ENCODE measurements at regions not wholly inside any gene's neighbourhood (a gene's known extent, or its start where the extent isn't known, plus 50 kb on each side); places are given as distances from the start of the nearest gene placed in this dataset.
"Not testable (repeated sequence)": the region's sequence is repeated elsewhere in the genome, so short reads cannot be mapped to it uniquely, and the experiment has no call there.

DNA sequence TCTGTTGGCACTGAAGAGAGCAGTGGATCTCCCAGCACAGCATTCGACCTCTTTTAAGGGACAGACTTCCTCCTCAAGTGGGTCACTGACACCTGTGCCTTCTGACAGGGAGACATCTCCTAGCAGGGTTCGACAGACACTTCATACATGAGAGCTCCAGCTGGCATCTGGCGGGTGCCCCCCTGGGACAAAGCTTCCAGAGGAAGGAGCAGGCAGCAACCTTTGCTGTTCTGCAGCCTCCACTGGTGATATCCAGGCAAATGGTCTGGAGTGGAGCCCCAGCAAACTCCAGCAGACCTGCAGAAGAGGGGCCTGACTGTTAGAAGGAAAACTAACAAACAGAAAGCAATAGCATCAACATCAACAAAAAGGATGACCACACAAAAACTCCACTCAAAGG, 624.3 kb upstream of the CCDC179 start:
- DNase-seq; in situ Hi-C loops (cut with HindIII; ENCODE audit: low pct_ligation_motif_present, low pct_unique_long_range_greater_than_20kb, low sequenced_read_pairs): not testable (repeated sequence)

DNA sequence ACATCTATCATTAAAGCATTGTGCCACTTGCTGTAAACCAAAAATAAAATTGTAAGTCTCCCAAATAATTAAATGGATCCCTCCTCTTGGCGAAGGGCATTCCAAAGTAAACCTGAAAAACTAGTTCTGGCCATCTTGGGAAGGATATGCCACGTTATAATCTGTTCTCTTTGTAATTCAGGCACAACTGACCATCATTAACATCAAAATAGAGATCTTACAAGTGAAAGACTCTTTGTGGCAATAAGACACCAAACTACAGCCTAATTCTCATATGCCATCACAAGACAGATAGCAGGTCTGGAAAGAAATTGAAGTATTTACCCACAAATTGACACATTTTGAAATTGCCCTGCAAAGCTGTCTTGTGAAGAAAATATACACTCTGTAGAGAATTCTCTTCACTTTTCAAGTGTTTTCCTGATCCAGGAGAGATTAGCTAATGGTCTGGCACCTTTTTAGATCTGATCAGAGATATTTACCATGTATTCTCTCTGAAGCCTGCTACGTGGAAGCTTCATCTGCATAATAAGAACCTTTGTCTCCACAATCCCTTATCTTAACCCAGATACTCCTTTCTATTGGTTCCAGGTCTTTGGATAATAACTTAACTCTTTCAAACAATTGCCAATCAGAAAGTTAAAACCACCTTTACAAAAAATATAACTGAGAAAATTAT, 630.4 kb upstream of the CCDC179 start:
- DNase-seq: no peak
- in situ Hi-C loops (cut with HindIII; ENCODE audit: low pct_ligation_motif_present, low pct_unique_long_range_greater_than_20kb, low sequenced_read_pairs): no loop called here

- in situ Hi-C loops (cut with HindIII; ENCODE audit: low pct_ligation_motif_present, low pct_unique_long_range_greater_than_20kb, low sequenced_read_pairs): no loop called here
- no peak for DNase-seq
These were observed 634.7 kb upstream of the CCDC179 start for GRCh38 chr11:23494981-23495380.

DNA sequence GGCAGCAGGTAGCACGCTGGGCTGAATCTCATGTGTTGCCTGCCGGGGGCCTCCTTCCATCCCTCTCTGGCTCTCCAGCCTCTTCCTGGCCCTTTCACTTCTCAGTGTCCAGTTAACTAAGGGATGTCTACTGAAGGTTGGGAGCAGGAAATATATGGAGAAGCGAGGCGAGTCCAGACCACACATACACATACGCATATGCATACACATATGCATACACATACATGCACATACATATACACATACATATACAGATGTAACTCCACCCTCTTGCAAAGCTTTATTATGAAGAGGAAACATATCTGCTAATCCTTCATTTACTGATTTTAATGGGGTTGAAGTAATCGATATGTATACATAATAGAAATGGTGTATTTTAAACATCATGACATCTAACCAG, 636.1 kb upstream of the CCDC179 start:
- no peak for DNase-seq
- in situ Hi-C loops (cut with HindIII; ENCODE audit: low pct_ligation_motif_present, low pct_unique_long_range_greater_than_20kb, low sequenced_read_pairs): no loop called here

GRCh38 chr11:23497040-23497439, 636.8 kb upstream of the CCDC179 start:
- DNase-seq: no peak
- in situ Hi-C loops (cut with HindIII; ENCODE audit: low pct_ligation_motif_present, low pct_unique_long_range_greater_than_20kb, low sequenced_read_pairs): no loop called here

DNA sequence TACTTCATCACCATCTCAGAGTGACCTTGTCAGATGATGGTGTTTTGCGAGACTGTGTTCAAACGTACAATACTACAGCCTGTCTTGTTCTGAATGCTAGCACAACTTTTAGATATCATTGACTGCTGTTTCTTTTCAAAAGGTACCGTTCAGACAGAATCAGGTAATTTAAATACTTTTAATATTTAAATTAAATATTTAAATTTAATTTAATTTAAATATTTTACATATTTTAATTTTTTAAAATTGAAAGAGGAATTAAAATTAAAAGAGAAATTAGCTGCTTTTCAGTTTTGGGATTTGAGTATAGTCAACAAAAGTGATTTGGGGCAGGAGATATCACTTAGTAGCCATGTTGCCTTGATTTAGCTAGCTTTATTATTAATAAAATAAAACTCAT, 642.1 kb upstream of the CCDC179 start:
- in situ Hi-C loops (cut with HindIII; ENCODE audit: low pct_ligation_motif_present, low pct_unique_long_range_greater_than_20kb, low sequenced_read_pairs): no loop called here
- DNase-seq: no peak

GRCh38 chr11:23502826-23503225, 642.6 kb upstream of the CCDC179 start:
- in situ Hi-C loops (cut with HindIII; ENCODE audit: low pct_ligation_motif_present, low pct_unique_long_range_greater_than_20kb, low sequenced_read_pairs): no loop called here
- no peak for DNase-seq

- in situ Hi-C loops (cut with HindIII; ENCODE audit: low pct_ligation_motif_present, low pct_unique_long_range_greater_than_20kb, low sequenced_read_pairs): no loop called here
- no peak for DNase-seq
These were observed 648.7 kb upstream of the CCDC179 start for GRCh38 chr11:23509023-23509422.

- in situ Hi-C loops (cut with HindIII; ENCODE audit: low pct_ligation_motif_present, low pct_unique_long_range_greater_than_20kb, low sequenced_read_pairs): no loop called here
- no peak for DNase-seq
These were observed 649.5 kb upstream of the CCDC179 start for GRCh38 chr11:23509821-23510220.

- no peak for DNase-seq
- in situ Hi-C loops (cut with HindIII; ENCODE audit: low pct_ligation_motif_present, low pct_unique_long_range_greater_than_20kb, low sequenced_read_pairs): no loop called here
These were observed 658.9 kb upstream of the CCDC179 start for GRCh38 chr11:23519194-23519593.

DNA sequence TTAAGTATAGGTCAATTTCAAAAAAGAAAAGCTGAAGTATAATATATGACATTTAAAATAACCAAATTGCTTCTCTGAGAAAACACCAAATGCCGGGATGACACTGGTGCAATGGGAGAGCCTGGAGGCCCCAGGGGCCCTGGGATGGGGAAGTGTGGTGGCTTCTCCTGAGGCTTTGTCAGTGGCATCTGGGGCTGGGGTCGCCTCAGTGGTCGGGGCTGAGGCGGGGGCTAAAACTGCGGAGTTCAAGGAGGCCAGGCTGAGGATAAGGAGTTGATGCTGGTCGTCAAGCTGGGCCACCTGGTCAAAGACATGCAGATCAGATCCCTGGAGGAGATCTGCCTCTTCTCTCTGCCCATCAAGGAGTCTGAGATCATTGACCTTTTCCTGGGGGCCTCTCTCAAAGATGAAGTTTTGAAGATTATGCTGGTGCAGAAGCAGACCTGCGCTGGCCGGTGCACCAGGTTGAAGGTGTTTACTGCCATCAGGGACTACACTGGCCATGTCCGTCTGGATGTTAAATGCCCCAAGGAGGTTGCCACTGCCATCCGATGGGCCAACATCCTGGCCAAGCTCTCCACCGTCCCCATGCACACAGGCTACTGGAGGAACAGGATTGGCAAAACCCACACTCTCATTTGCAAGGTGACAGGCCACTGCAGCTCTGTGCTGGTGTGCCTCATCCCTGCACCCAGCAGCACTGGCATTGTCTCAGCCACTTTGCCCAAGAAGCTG, 660.1 kb upstream of the CCDC179 start:
- in situ Hi-C loops (cut with HindIII; ENCODE audit: low pct_ligation_motif_present, low pct_unique_long_range_greater_than_20kb, low sequenced_read_pairs): no loop called here
- no peak for DNase-seq

GRCh38 chr11:23536907-23537306, 676.6 kb upstream of the CCDC179 start:
- in situ Hi-C loops (cut with HindIII; ENCODE audit: low pct_ligation_motif_present, low pct_unique_long_range_greater_than_20kb, low sequenced_read_pairs): no loop called here
- no peak for DNase-seq

GRCh38 chr11:23539556-23539955, 679.3 kb upstream of the CCDC179 start:
- in situ Hi-C loops (cut with HindIII; ENCODE audit: low pct_ligation_motif_present, low pct_unique_long_range_greater_than_20kb, low sequenced_read_pairs): no loop called here
- DNase-seq: no peak

DNA sequence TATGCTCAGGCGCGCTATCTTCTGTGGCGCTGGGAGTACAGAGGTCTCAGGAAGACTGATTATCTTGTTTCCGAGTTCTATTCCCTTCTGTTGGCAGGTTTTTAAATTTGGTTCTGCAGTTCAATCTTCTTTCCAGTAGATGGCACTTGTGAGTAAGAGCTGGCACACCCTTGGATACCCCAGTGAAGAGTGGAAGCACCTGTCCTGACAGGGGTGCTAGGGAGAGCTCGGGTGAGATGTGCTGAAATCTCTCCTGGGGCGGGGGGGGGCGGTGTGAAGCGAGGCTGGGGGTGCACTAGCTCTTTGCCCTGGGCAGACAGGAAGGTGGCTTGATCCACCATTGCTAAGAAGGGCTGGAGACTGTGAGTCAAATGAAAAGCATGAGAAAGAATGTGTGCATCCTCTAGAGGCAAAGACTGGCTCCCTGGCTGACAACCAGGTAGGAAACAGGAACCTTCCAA, 679.9 kb upstream of the CCDC179 start:
- in situ Hi-C loops (cut with HindIII; ENCODE audit: low pct_ligation_motif_present, low pct_unique_long_range_greater_than_20kb, low sequenced_read_pairs): no loop called here
- peak; percentile 47 for DNase-seq

- in situ Hi-C loops (cut with HindIII; ENCODE audit: low pct_ligation_motif_present, low pct_unique_long_range_greater_than_20kb, low sequenced_read_pairs): no loop called here
- DNase-seq: no peak
These were observed 681.9 kb upstream of the CCDC179 start for GRCh38 chr11:23542189-23542588.

GRCh38 chr11:23542816-23543215, 682.5 kb upstream of the CCDC179 start:
- DNase-seq: no peak
- in situ Hi-C loops (cut with HindIII; ENCODE audit: low pct_ligation_motif_present, low pct_unique_long_range_greater_than_20kb, low sequenced_read_pairs): no loop called here

GRCh38 chr11:23543651-23544222, 683.5 kb upstream of the CCDC179 start:
- in situ Hi-C loops (cut with HindIII; ENCODE audit: low pct_ligation_motif_present, low pct_unique_long_range_greater_than_20kb, low sequenced_read_pairs): no loop called here
- no peak for DNase-seq

DNA sequence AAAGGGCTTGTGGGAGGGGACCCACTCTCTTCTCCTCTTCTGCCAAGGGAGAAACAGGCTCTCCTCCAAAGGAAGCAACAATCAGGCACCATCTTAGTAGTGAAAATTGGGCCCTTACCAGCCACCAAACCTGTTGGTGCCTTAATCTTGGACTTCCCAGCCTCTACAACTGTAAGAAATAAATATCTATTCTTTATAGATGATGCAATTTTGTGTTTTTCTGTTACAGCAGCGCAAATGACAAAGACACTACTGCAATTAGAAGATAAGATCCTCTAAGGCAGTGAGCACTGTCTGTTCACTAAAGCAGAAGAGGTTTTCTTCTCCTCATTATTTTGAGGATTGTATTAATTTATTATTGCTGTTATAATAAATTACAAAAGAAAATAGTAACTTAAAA, 691.4 kb upstream of the CCDC179 start:
- in situ Hi-C loops (cut with HindIII; ENCODE audit: low pct_ligation_motif_present, low pct_unique_long_range_greater_than_20kb, low sequenced_read_pairs): no loop called here
- no peak for DNase-seq

DNA sequence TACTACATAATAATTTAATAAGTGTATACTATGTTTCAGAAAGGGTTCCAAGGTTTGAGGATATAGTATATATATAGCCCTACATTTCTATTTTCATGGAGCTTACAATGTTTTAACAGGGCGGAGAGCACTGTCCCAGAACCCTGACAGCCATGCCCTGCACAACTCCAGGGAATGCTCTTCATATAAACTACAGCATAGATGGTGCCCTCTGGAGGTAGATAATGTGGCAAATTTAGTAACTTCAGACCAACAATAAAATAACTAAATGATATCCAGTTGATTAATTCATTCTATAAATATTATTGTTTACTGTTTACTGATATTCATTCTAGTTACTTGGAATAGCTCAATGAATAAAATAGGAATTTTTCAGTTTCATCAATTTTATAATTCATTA, 693.7 kb upstream of the CCDC179 start:
- in situ Hi-C loops (cut with HindIII; ENCODE audit: low pct_ligation_motif_present, low pct_unique_long_range_greater_than_20kb, low sequenced_read_pairs): no loop called here

DNA sequence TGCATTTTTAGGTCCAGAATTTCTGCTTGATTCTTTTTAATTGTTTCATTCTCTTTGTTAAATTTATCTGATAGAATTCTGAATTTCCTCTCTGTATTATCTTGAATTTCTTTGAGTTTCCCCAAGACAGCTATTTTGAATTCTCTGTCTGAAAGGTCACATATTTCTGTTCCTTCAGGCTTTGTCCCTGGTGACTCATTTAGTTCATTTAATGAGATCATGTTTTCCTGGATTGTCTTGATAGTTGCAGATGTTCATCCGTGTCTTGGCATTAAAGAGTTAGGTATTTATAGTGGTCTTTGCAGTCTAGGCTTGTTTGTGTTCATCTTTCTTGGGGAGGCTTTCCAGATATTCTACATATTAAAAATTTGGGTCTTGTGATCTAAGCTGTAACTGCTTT, 694.8 kb upstream of the CCDC179 start:
- DNase-seq: no peak
- in situ Hi-C loops (cut with HindIII; ENCODE audit: low pct_ligation_motif_present, low pct_unique_long_range_greater_than_20kb, low sequenced_read_pairs): no loop called here

More for the DNA sequence above, 693.7 kb upstream of the CCDC179 start:
- DNase-seq: peak; percentile 6

Data from ACHN (cell line).